Spinal cord (tissue), 9 donors: ENCODE measurements at regions not wholly inside any gene's neighbourhood (a gene's known extent, or its start where the extent isn't known, plus 50 kb on each side); places are given as distances from the start of the nearest gene placed in this dataset.
A peak's percentile ranks its signal among the peaks of the same experiment; 100 is the strongest.

Experiments used
- DNase-seq, 6 donors: peaks; one replicate each; pipeline versions ENCODE4 v3.0.0 to v3.0.0-alpha.2; 2013 to 2015; ENCODE audit warnings: low spot score in 6 of 6, low read depth in 4 of 6
- H3K27ac ChIP-seq: one replicate; pipeline ENCODE4 v1.5.1; 2013; ENCODE audit warnings: low read depth, low read length, control low read depth
- H3K27me3 ChIP-seq: one replicate; pipeline ENCODE4 v1.6.1; 2013; ENCODE audit warnings: low read length; ENCODE audit not compliant: control insufficient read depth, insufficient read depth
- H3K36me3 ChIP-seq: one replicate; pipeline ENCODE4 v1.6.1; 2013; ENCODE audit warnings: low read length; ENCODE audit not compliant: control insufficient read depth, insufficient read depth
- H3K4me1 ChIP-seq: one replicate; pipeline ENCODE4 v1.6.1; 2013; ENCODE audit warnings: low read length; ENCODE audit not compliant: control insufficient read depth, insufficient read depth
- H3K4me3 ChIP-seq: one replicate; pipeline ENCODE4 v1.5.1; 2013; ENCODE audit warnings: low read depth, low read length, control low read depth
- H3K9me3 ChIP-seq: one replicate; pipeline ENCODE4 v1.6.1; 2013; ENCODE audit warnings: low read length; ENCODE audit not compliant: control insufficient read depth, insufficient read depth
- WGBS: methylation state at CpG from one replicate; pipeline ENCODE4 v1.1.5; 2013; ENCODE audit warnings: missing lambda C conversion rate; ENCODE audit not compliant: insufficient coverage; 5-methylcytosine and 5-hydroxymethylcytosine counted together
- donor health status: healthy.

DNA sequence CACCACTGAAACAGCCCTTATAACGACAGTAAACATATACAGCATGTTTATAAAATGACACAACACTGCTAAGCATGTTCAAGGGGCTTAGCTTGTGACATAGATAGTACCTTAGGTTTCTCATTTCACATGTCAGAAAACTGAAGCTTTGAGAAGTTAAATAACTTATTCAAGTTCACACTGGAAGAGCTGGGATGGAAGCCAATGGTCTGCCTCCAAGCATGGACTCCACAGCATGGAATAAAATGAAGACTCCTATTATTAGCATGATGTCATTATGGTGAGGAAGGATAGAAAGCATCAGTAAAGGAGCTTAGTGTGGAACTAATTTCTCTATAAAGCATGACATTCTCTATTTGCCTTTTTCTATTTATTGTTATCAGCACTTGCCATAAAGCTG, 316.7 kb downstream of the PLK2 start:
- no peaks in the 10 kb centered on the region for H3K36me3 ChIP-seq
- peak in 1 of 6 donors; percentile 23 for DNase-seq
- no peak overlapping the region for H3K27ac ChIP-seq
- no peaks in the 10 kb centered on the region for H3K9me3 ChIP-seq
- no peaks in the 10 kb centered on the region for H3K4me1 ChIP-seq
- no peaks in the 10 kb centered on the region for H3K27me3 ChIP-seq
- no CpG with 5 or more reads among the region's 1 CpG for WGBS
- H3K4me3 ChIP-seq, result no peak overlapping the region

DNA sequence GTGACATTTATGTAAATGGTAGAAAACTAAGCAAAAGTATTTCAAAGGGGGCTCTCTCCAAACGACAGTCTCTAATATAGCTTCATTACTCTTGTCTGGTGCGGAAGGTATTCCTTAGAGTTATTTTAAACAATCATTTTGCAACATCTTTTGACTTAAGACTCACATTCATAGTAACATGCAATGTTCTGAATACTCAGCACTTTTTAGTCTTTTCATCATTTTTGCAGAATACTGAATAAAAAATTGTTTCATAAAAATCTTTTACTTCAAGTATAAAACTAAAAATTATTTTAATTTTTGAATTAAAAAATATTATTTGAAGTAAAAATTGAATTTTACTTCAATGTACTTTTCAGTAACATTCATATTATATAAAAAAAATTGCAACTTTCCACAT, 321.1 kb downstream of the PLK2 start:
- H3K36me3 ChIP-seq, result no peaks in the 10 kb centered on the region
- H3K4me3 ChIP-seq, result no peak overlapping the region
- no peak for DNase-seq
- no peaks in the 10 kb centered on the region for H3K27me3 ChIP-seq
- 100% methylated on average over 1 of the region's 2 CpGs for WGBS
- H3K27ac ChIP-seq, result no peak overlapping the region
- no peaks in the 10 kb centered on the region for H3K4me1 ChIP-seq
- no peaks in the 10 kb centered on the region for H3K9me3 ChIP-seq

DNA sequence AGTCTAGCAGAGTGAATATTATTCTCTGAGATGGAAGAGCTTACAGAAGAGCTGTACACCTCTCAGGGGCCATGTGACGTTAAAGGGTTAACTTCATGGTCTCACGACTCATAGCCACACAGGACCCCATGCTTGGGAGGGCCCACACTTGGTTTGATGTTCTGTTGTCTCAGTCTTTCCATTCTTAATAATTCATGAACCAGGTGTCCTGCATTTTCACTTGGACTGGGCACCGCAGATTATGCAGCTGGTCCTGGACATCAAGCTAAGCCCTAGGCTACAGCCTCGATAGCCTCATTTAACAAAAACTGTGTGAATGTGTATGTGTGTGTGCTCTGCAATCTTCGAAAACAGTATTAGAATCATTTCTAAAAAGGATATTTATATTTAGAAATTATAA, 323.5 kb downstream of the PLK2 start:
- Histone ChIP-seq H3K4me3 (no peak overlapping the region), H3K9me3 (no peaks in the 10 kb centered on the region), H3K36me3 (no peaks in the 10 kb centered on the region), H3K27ac (no peak overlapping the region), H3K4me1 (no peaks in the 10 kb centered on the region), H3K27me3 (no peaks in the 10 kb centered on the region)
- no peak for DNase-seq
- 71% methylated on average over 2 of the region's 5 CpGs for WGBS

DNA sequence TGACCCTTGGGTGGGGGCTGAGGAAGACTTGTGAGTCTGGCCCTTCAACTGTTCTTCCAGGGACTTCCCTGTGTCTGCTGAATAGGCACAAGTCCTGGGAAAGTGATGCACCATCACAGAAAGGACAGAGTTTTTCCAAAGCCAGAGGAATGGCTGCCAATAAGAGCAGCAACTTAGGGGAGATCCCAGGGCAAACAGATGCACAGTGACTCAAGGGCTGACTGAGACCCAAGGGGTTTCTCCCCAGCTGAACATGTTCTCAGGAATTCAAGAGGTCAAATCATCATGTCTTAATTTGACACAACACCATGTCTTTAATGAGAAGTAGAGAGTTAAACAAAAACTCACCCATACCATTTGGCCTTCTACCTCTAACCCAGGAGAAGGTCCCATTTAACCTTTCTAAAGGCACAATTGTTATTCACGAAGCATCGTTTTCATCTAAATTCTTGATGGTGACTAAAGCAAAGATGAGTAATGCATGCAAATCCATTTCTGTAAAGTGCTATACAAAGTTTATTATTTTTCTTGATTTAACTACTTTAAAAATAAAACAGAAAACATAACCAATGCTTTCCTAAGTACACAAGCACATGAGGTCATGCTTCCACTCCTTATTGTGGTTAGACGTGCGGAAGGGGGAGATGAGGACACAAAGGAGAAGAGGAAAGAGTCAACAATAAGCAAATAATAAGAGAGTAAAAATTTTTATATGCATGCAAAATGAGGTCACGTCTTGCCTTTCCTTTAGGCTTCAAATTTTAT, 324.1 kb downstream of the PLK2 start:
- DNase-seq, result no peak
- Histone ChIP-seq H3K36me3 (no peaks in the 10 kb centered on the region), H3K27ac (no peak overlapping the region), H3K4me3 (no peak overlapping the region), H3K4me1 (no peaks in the 10 kb centered on the region), H3K27me3 (no peaks in the 10 kb centered on the region), H3K9me3 (no peaks in the 10 kb centered on the region)
- no CpG with 5 or more reads among the region's 5 CpGs for WGBS

DNA sequence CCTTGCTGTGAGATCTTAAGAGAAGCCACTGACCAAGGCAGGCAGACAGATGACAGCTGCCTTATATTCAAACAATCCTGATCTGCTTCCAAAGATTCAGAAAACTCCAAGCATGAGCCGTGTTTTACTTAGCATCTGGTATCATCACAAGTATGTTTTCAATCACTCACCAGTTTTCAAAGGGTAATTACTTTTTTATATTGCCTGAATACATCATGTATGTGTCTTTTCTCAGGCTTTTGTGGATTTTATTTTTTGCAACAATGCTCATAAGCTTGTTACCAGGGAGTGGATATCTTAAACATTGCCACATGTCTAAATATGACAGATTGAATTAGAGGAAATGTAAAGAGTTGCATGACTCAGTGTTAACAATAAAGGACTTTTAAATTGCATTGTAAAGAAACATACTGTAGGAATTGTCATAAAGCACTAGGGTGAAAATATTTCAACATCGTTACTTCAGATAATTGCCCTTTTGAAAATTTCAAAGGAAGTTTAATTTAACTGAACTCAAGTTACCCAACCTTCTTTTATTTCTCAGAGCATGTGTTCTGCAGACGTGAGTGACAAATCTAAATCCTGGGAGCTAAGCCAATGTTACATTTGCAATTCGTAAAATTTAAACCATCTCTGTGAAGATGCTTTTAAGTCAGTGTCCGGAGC, 326.1 kb downstream of the PLK2 start:
- Histone ChIP-seq H3K27me3 (no peaks in the 10 kb centered on the region), H3K9me3 (peaks cover 1% of the 10 kb centered on the region), H3K27ac (no peak overlapping the region), H3K4me1 (no peaks in the 10 kb centered on the region), H3K36me3 (no peaks in the 10 kb centered on the region), H3K4me3 (no peak overlapping the region)
- 17% methylated on average over 1 of the region's 5 CpGs for WGBS
- peak in 1 of 6 donors; percentile 87 for DNase-seq

DNA sequence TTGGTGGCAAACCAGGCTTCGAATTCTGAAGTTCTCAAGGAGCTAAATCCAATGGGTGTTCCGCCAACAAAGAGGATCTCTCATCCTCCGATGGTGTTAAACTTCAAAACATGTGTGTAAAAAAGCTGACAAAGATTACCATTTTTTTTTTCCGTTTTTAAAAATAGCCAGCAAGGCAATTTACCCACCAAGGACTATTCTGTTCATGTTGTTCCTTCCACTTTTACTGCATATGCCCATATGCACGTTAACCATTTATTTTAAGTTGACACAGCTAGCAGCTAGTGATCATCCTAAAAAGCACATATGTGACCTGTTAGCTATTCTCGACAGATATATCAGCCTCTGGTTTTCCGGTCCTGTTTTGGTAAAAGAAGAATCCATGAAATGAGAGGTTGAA, 326.7 kb downstream of the PLK2 start:
- peak in 1 of 6 donors; percentile 70 for DNase-seq

DNA sequence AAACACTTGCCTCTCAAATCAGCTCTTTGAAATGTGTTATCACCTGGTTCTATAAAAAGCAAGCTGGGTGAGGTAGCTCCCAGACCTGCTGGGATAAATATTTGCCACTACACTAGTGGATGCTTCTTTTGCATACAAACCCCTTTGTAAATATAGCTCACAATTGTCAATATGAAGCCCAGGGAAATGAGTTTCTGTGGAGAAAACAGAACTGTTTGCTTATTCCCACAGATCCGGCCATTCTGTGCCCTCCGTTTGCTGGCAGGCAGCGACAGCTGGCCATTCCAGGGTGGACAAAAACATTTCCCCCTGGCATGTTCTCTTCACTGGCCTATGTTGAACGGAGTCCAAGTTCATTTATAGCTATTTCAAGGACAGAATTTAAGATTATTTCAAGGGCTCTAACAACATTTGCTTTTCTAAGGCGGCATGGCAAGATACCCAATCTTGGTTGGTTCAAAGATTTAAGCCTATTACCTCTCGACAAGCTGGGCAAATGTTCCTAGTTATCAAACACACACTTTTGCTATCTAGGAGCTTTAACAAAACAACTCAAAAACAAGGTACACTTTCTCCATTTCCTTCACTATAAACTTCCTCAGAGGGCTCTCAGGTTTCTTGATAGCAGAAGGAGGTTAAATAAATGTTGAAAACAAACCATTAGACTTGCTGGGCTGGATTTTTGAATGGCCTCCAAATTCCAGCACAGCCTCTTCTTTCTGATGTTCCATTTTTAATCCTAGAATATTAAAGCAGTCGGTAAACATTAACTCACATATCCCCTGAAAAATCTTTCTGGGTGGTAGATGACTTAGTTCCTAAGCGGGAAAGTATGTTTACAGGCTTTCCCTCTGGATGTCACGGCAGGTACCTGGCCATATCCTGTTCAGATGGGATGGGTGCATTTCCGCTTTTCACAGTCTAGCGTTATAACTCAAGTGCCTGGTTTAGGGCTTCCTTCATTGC, 332.3 kb downstream of the PLK2 start:
- Histone ChIP-seq H3K27ac (no peak overlapping the region), H3K4me3 (no peak overlapping the region)
- peak in 2 of 6 donors; percentile 47 to 59 for DNase-seq

More for the DNA sequence above, 326.7 kb downstream of the PLK2 start:
- no peak overlapping the region for H3K4me3 ChIP-seq
- no peak overlapping the region for H3K27ac ChIP-seq
- H3K36me3 ChIP-seq, result no peaks in the 10 kb centered on the region
- H3K9me3 ChIP-seq, result peaks cover 1% of the 10 kb centered on the region
- 61% methylated on average over 2 of the region's 7 CpGs for WGBS
- no peaks in the 10 kb centered on the region for H3K4me1 ChIP-seq
- H3K27me3 ChIP-seq, result no peaks in the 10 kb centered on the region

DNA sequence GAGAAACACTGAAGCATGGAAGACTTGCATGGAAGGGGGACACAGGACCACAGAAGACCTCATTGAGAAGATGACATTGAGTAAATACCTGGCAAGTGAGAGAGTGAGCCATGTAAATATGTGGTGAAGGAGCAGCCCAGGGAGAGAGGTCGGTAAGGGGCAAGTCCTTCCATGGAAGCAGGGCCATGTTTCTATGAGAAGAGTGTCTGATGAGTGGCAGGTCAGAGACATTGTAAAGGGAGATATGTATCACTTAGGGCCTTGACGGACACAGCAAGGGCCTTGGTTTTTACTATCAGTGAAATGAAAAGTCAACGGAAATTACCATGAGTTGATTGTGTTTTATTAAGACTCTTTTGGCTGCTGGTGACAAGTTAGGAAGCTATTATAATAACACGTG, 336.4 kb downstream of the PLK2 start:
- DNase-seq, result no peak
- Histone ChIP-seq H3K27me3 (no peaks in the 10 kb centered on the region), H3K36me3 (no peaks in the 10 kb centered on the region), H3K9me3 (no peaks in the 10 kb centered on the region), H3K4me3 (no peak overlapping the region), H3K4me1 (no peaks in the 10 kb centered on the region), H3K27ac (no peak overlapping the region)
- WGBS, result 74% methylated on average over 2 of the region's 4 CpGs

More for the DNA sequence above, 332.3 kb downstream of the PLK2 start:
- WGBS, result 18% methylated on average over 5 of the region's 11 CpGs
- Histone ChIP-seq H3K4me1 (no peaks in the 10 kb centered on the region), H3K9me3 (peaks cover 1% of the 10 kb centered on the region), H3K27me3 (no peaks in the 10 kb centered on the region), H3K36me3 (no peaks in the 10 kb centered on the region)

DNA sequence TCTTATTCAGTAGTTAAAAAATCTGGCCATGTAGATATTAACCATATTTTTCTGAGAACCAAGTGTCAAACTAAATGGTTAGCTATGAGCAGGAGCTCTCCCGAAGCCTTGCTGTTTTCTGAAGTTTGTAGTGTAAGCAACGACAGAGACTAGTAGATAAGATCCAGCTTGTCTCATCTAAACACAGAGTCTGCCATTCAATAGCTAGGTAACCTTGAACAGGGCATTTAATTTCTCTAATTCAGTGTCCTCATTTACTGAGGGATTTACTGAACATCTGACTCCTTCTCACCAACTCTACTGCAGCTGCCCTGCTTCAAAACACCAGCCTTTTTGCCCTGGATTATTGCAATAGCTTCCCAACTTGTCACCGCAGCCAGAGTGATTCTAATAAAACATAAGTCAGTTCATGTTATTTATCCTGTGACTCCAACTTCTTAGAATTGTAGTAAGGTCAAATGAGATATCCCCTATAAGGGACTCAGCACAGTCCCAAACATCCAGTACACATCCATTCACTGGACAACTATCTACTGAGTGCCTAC, 337.0 kb downstream of the PLK2 start:
- no peaks in the 10 kb centered on the region for H3K4me1 ChIP-seq
- no peaks in the 10 kb centered on the region for H3K36me3 ChIP-seq
- no peaks in the 10 kb centered on the region for H3K9me3 ChIP-seq
- 71% methylated on average over 1 of the region's 3 CpGs for WGBS
- peak in 2 of 6 donors; percentile 35 to 49 for DNase-seq
- no peak overlapping the region for H3K27ac ChIP-seq
- H3K27me3 ChIP-seq, result no peaks in the 10 kb centered on the region
- H3K4me3 ChIP-seq, result no peak overlapping the region
